A673 (cell line): ENCODE measurements at regions not wholly inside any gene's neighbourhood (a gene's known extent, or its start where the extent isn't known, plus 50 kb on each side); places are given as distances from the start of the nearest gene placed in this dataset.

Source experiments
- BruUV-seq: library from RNA; stranded (reverse); fragments of 400-500 nt; replicated peaks from 2 replicates; lab custom pipeline; 2021; lab: Mats Ljungman, UMichigan
- CTCF ChIA-PET: fragments of 300-600 bp; sonication (Branson Sonifier 250); formaldehyde crosslinking; loops from one replicate; lab custom pipeline; 2022; ENCODE audit warnings: antibody characterized with exemption; lab: Charles Lee
- POLR2A ChIA-PET: fragments of 300-600 bp; sonication (Branson Sonifier 250); formaldehyde crosslinking; loops from one replicate; lab custom pipeline; 2022; ENCODE audit warnings: antibody characterized with exemption; ENCODE audit not compliant: low non-redundant PET; lab: Charles Lee
- DNase-seq: peaks from one replicate; pipeline ENCODE4 v3.0.0-alpha.2; 2015; ENCODE audit warnings: low spot score
- H3K27ac ChIP-seq: fragments of 200-600 bp; sonication (generic); 2 replicates; pipeline ENCODE4 v1.5.1; 2016; ENCODE audit warnings: mixed run types, low read depth, mild to moderate bottlenecking, mixed read lengths, antibody characterized with exemption, low read length; ENCODE audit not compliant: poor library complexity, severe bottlenecking
- H3K27me3 ChIP-seq: fragments of 200-600 bp; sonication (generic); replicated peaks from 2 replicates; pipeline ENCODE4 v1.6.1; 2017; ENCODE audit warnings: mixed run types, low read depth, mild to moderate bottlenecking, mixed read lengths, antibody characterized with exemption, low read length; ENCODE audit not compliant: insufficient read depth, poor library complexity
- H3K36me3 ChIP-seq: fragments of 200-600 bp; sonication (generic); 2 replicates; pipeline ENCODE4 v1.6.1; 2016; ENCODE audit warnings: mixed run types, mild to moderate bottlenecking, mixed read lengths, antibody characterized with exemption, low read length; ENCODE audit not compliant: insufficient read depth, poor library complexity, severe bottlenecking
- H3K4me1 ChIP-seq: fragments of 200-600 bp; sonication (generic); 2 replicates; pipeline ENCODE4 v1.6.1; 2017; ENCODE audit warnings: mixed run types, mild to moderate bottlenecking, mixed read lengths, antibody characterized with exemption, low read length; ENCODE audit not compliant: insufficient read depth, poor library complexity, severe bottlenecking
- H3K4me3 ChIP-seq: fragments of 200-600 bp; sonication (generic); 2 replicates; pipeline ENCODE4 v1.5.1; 2016; ENCODE audit warnings: low read depth, mixed run types, mild to moderate bottlenecking, mixed read lengths, low read length; ENCODE audit not compliant: poor library complexity, severe bottlenecking
- H3K9me3 ChIP-seq: fragments of 200-600 bp; sonication (generic); 2 replicates; pipeline ENCODE4 v1.6.1; 2016; ENCODE audit warnings: mixed run types, low read depth, mild to moderate bottlenecking, mixed read lengths, antibody characterized with exemption, low read length; ENCODE audit not compliant: poor library complexity, severe bottlenecking
- EZH2 ChIP-seq: fragments of 200-600 bp; sonication (generic); IDR thresholded peaks from 2 replicates; pipeline ENCODE4 v1.6.1; 2017; ENCODE audit warnings: borderline replicate concordance, low read depth, mild to moderate bottlenecking, mixed read lengths, antibody characterized with exemption, low read length; ENCODE audit not compliant: poor library complexity, severe bottlenecking
- intact Hi-C: fragments of 100-400 bp; cut with micrococcal nuclease; formaldehyde crosslinking; loops from one replicate; pipeline ENCODE4 v1.10.0; 2022; ENCODE audit not compliant: unreplicated experiment
- TF ChIP-seq, protein P1 (sequence below): fragments of 300-800, 200-600 bp; sonication (generic); conservative IDR thresholded peaks from 2 replicates; pipeline ENCODE4 v1.5.1; 2017; ENCODE audit warnings: low read depth, mild to moderate bottlenecking, antibody characterized with exemption, low read length, moderate library complexity, mixed read lengths

DNA sequence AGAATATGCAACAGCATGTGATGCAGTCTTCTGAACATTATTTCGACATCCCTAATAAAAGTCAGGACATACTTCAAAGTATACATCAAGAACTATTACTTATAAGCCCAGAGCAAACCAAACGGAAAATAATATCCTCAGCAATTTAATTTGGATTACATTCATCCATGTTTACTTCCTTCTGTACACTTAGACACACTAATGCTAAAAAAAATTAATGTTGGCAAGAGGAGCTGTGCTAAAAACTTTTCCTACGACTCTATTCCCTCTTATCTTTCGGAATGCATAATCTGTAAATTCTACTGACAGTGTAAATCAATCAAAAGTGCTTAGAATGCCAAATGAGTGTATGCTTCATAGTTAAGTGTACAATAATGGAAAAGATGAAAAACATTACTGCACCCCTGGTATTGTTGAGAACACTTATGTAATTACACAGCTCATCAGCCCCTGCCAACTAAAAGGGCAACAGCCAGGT is 301.2 kb upstream of the HSF2 start:
- DNase-seq, result no peak
- Histone ChIP-seq H3K27me3 (no peaks in the 10 kb centered on the region), H3K36me3 (no peaks in the 10 kb centered on the region), H3K4me3 (no peak overlapping the region), H3K9me3 (no peaks in the 10 kb centered on the region), H3K27ac (no peak overlapping the region), H3K4me1 (no peaks in the 10 kb centered on the region)
- intact Hi-C loops, result no loop called here
- TF ChIP-seq, protein P1, sequence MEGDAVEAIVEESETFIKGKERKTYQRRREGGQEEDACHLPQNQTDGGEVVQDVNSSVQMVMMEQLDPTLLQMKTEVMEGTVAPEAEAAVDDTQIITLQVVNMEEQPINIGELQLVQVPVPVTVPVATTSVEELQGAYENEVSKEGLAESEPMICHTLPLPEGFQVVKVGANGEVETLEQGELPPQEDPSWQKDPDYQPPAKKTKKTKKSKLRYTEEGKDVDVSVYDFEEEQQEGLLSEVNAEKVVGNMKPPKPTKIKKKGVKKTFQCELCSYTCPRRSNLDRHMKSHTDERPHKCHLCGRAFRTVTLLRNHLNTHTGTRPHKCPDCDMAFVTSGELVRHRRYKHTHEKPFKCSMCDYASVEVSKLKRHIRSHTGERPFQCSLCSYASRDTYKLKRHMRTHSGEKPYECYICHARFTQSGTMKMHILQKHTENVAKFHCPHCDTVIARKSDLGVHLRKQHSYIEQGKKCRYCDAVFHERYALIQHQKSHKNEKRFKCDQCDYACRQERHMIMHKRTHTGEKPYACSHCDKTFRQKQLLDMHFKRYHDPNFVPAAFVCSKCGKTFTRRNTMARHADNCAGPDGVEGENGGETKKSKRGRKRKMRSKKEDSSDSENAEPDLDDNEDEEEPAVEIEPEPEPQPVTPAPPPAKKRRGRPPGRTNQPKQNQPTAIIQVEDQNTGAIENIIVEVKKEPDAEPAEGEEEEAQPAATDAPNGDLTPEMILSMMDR, result no peak
- no peak for TF ChIP-seq EZH2
- ChIA-PET POLR2A (no interaction called here), CTCF (no interaction called here)
- no TSS peak for BruUV-seq

DNA sequence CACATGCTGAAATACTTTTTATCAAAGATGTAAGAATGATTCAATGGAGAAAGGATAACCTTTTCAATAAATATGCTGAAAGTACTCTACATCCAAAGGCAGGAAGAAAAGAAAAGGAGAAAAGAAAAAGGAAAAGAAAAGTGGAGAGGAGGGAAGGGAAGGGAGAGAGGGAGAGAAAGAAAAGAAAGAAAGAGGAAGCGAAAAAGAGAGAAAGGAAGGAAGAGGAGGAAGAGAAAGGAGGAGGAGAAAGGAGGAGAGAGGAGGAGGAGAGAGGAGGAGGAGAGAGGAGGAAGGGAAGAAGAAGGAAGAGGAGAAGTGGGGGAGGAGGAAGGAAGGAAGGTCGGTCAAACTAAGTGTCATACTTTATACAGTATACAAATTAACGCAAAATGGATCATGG is 297.4 kb upstream of the HSF2 start:
- ChIA-PET CTCF (no interaction called here), POLR2A (no interaction called here)
- TF ChIP-seq, protein P1, result no peak
- no peak for TF ChIP-seq EZH2
- no peak overlapping the region for H3K4me3 ChIP-seq
- no peak overlapping the region for H3K27ac ChIP-seq
- no peak for DNase-seq
- no peaks in the 10 kb centered on the region for H3K4me1 ChIP-seq
- peaks cover 11% of the 10 kb centered on the region for H3K27me3 ChIP-seq
- H3K9me3 ChIP-seq, result no peaks in the 10 kb centered on the region
- intact Hi-C loops, result no loop called here
- no TSS peak for BruUV-seq
- no peaks in the 10 kb centered on the region for H3K36me3 ChIP-seq

DNA sequence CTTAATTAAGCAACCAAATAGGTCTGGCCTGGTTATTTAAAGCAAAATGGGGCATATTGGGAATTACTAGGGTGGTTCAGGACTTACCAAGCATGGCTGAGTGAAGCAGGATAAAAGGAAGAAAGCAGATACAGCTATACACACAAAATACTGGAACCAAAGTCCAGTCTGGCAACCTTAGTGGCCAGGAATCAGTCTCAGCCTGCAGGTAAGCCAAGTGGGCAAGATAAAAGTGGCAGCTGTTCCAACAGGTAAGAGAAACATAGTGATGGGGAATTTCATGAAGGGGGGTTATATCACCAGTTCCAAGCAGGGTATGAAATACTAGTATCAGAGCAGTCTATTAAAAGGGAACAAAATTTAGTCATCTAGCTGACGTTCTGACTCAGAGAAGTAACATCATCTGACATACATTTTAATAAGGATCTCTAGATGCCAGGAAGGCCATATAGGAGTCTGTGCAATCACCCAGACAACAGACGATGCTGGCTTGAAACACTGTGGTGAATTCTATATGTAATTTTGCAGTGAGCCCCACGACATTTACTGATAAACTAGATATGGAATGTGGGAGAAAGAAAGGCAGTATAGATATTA is 292.1 kb upstream of the HSF2 start:
- DNase-seq, result no peak
- Histone ChIP-seq H3K36me3 (no peaks in the 10 kb centered on the region), H3K4me3 (no peak overlapping the region), H3K27me3 (peaks cover 19% of the 10 kb centered on the region), H3K27ac (no peak overlapping the region), H3K9me3 (no peaks in the 10 kb centered on the region), H3K4me1 (no peaks in the 10 kb centered on the region)
- CTCF ChIA-PET, result no interaction called here
- intact Hi-C loops, result no loop called here
- BruUV-seq, result no TSS peak
- POLR2A ChIA-PET, result no interaction called here
- no peak for TF ChIP-seq EZH2
- TF ChIP-seq, protein P1, result no peak
